DND-41 (cell line): ENCODE measurements at regions not wholly inside any gene's neighbourhood (a gene's known extent, or its start where the extent isn't known, plus 50 kb on each side); places are given as distances from the start of the nearest gene placed in this dataset.

Experiments
- EZH2 ChIP-seq: IDR thresholded peaks from 3 replicates; pipeline ENCODE4 v1.6.1; 2012; ENCODE audit warnings: borderline replicate concordance, low read depth, mild to moderate bottlenecking, moderate library complexity, low read length, inconsistent platforms; ENCODE audit not compliant: severe bottlenecking
- TF ChIP-seq, protein P1 (sequence below): IDR thresholded peaks from 2 replicates; pipeline ENCODE4 v1.5.1; 2012; ENCODE audit warnings: borderline replicate concordance, low read length, moderate library complexity, mild to moderate bottlenecking; ENCODE audit not compliant: poor library complexity, severe bottlenecking; ENCODE audit errors: extremely low read depth

DNA sequence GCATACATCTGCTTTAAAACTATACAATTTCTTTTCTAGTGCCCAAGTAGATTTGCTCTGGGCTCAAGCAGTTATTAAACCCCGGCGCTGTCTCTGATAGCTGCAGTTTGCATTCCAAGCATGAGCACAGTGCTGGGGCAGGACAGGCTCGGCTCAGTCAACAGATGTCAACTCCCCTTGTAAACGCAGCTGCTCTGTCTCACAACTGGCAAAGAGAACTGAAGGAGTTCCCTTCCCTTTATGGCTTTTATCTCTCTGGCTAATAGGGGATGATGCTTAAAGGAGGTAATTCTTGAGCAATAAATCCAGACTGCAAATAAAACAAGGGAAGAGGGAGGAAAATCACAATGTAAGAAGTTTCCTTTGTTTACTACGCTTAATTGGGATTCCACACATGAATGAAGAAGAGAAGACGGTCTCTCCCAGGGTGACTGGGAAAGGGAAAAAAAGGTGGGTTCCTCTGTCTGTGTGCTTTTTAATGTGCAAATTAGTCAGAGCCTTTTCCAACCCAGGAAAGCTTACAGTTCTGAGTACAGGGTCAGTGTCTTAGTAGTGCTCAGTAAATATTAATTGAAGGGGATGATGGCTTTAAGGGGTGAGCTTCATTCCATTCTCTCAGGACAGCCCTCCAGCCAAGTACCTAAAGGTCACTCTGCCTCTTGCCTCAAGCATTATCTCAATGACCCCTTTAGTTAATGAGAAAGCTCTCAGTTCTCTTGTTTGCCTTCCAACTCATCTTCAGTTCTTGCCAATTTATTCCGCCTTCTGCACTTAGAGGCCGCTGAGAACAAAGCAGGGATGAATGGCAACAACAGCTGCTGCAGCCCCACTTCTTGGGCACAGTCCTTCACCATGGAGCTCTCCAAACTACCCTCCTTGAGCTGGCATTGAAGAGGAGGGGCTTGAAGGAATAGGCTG lies 155.7 kb upstream of the JADE1 start:
- TF ChIP-seq, protein P1, sequence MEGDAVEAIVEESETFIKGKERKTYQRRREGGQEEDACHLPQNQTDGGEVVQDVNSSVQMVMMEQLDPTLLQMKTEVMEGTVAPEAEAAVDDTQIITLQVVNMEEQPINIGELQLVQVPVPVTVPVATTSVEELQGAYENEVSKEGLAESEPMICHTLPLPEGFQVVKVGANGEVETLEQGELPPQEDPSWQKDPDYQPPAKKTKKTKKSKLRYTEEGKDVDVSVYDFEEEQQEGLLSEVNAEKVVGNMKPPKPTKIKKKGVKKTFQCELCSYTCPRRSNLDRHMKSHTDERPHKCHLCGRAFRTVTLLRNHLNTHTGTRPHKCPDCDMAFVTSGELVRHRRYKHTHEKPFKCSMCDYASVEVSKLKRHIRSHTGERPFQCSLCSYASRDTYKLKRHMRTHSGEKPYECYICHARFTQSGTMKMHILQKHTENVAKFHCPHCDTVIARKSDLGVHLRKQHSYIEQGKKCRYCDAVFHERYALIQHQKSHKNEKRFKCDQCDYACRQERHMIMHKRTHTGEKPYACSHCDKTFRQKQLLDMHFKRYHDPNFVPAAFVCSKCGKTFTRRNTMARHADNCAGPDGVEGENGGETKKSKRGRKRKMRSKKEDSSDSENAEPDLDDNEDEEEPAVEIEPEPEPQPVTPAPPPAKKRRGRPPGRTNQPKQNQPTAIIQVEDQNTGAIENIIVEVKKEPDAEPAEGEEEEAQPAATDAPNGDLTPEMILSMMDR = no peak
- TF ChIP-seq EZH2 = no peak
